ENCODE measurements at regions not wholly inside any gene's neighbourhood (a gene's known extent, or its start where the extent isn't known, plus 50 kb on each side); places are given as distances from the start of the nearest gene placed in this dataset.
"Not testable (repeated sequence)": the region's sequence is repeated elsewhere in the genome, so short reads cannot be mapped to it uniquely, and the experiment has no call there.

- no peak overlapping the region for H3K27ac ChIP-seq (ENCODE audit: insufficient read depth in 1 of 2, low read depth in 1 of 2, low read length in 2 of 2, poor library complexity in 1 of 2, severe bottlenecking in 2 of 2)
- 100% methylated on average over 3 of the region's 5 CpGs for WGBS (ENCODE audit: insufficient coverage)
- H3K36me3 ChIP-seq (ENCODE audit: control insufficient read depth in 4 of 4, insufficient read depth in 4 of 4, low read length in 3 of 4): no peaks in the 10 kb centered on the region
- no peak overlapping the region for H3K4me3 ChIP-seq (ENCODE audit: control insufficient read depth in 1 of 7, extremely low read depth in 1 of 7, insufficient read depth in 4 of 7, low read depth in 2 of 7, low read length in 6 of 7)
- ChIA-PET CTCF (interaction anchor here (1.7 to 1.9 kb wide), 2 partner anchors 13 to 54 kb away, joined by 3 to 4 read pairs; no protein-coding TSS in a partner anchor), POLR2A (no interaction called here)
- no peaks in the 10 kb centered on the region for H3K27me3 ChIP-seq (replicated peaks in 2 of 5; ENCODE audit: control insufficient read depth in 4 of 5, insufficient read depth in 5 of 5, low read length in 4 of 5)
- DNase-seq: no peak
- H3K9me3 ChIP-seq (ENCODE audit: control extremely low read depth in 1 of 5, control insufficient read depth in 4 of 5, insufficient read depth in 2 of 5, low read depth in 1 of 5, low read length in 4 of 5): peaks cover 0 to 28% (median 20%) of the 10 kb centered on the region in 5 experiments
- no peaks in the 10 kb centered on the region for H3K4me1 ChIP-seq (ENCODE audit: control extremely low read depth in 1 of 4, control insufficient read depth in 4 of 4, insufficient read depth in 4 of 4, low read length in 3 of 4)
Observed at GRCh38 chr6:170004585-170005210, 253.3 kb downstream of the ERMARD start.

GRCh38 chr6:170003451-170004160 is 252.2 kb downstream of the ERMARD start:
- Histone ChIP-seq H3K36me3 (ENCODE audit: control insufficient read depth in 4 of 4, insufficient read depth in 4 of 4, low read length in 3 of 4) (no peaks in the 10 kb centered on the region), H3K4me3 (ENCODE audit: control insufficient read depth in 1 of 7, extremely low read depth in 1 of 7, insufficient read depth in 4 of 7, low read depth in 2 of 7, low read length in 6 of 7) (no peak overlapping the region), H3K9me3 (ENCODE audit: control extremely low read depth in 1 of 5, control insufficient read depth in 4 of 5, insufficient read depth in 2 of 5, low read depth in 1 of 5, low read length in 4 of 5) (peaks cover 0 to 28% (median 20%) of the 10 kb centered on the region in 5 experiments), H3K27me3 (replicated peaks in 2 of 5; ENCODE audit: control insufficient read depth in 4 of 5, insufficient read depth in 5 of 5, low read length in 4 of 5) (no peaks in the 10 kb centered on the region), H3K27ac (ENCODE audit: insufficient read depth in 1 of 2, low read depth in 1 of 2, low read length in 2 of 2, poor library complexity in 1 of 2, severe bottlenecking in 2 of 2) (no peak overlapping the region), H3K4me1 (ENCODE audit: control extremely low read depth in 1 of 4, control insufficient read depth in 4 of 4, insufficient read depth in 4 of 4, low read length in 3 of 4) (peaks cover 0 to 2% (median under 1%) of the 10 kb centered on the region in 4 experiments)
- ChIA-PET POLR2A (no interaction called here), CTCF (interaction anchor here (1.7 to 1.9 kb wide), 2 partner anchors 11 to 53 kb away, joined by 3 to 4 read pairs; no protein-coding TSS in a partner anchor)
- WGBS (ENCODE audit: insufficient coverage): no CpG with 5 or more reads among the region's 1 CpG
- no peak for DNase-seq

GRCh38 chr6:170003027-170003426 is 251.6 kb downstream of the ERMARD start:
- POLR2A ChIA-PET: no interaction called here
- no peaks in the 10 kb centered on the region for H3K36me3 ChIP-seq (ENCODE audit: control insufficient read depth in 4 of 4, insufficient read depth in 4 of 4, low read length in 3 of 4)
- CTCF ChIA-PET: interaction anchor here (1.9 kb wide), 1 partner anchor 11 kb away, joined by 4 read pairs; no protein-coding TSS in a partner anchor
- no peak overlapping the region for H3K4me3 ChIP-seq (ENCODE audit: control insufficient read depth in 1 of 7, extremely low read depth in 1 of 7, insufficient read depth in 4 of 7, low read depth in 2 of 7, low read length in 6 of 7)
- H3K4me1 ChIP-seq (ENCODE audit: control extremely low read depth in 1 of 4, control insufficient read depth in 4 of 4, insufficient read depth in 4 of 4, low read length in 3 of 4): peaks cover 0 to 8% (median 5%) of the 10 kb centered on the region in 4 experiments
- H3K27ac ChIP-seq (ENCODE audit: insufficient read depth in 1 of 2, low read depth in 1 of 2, low read length in 2 of 2, poor library complexity in 1 of 2, severe bottlenecking in 2 of 2): no peak overlapping the region
- H3K27me3 ChIP-seq (replicated peaks in 2 of 5; ENCODE audit: control insufficient read depth in 4 of 5, insufficient read depth in 5 of 5, low read length in 4 of 5): no peaks in the 10 kb centered on the region
- 90% methylated on average over 3 of the region's 3 CpGs for WGBS (ENCODE audit: insufficient coverage)
- no peak for DNase-seq
- peaks cover 0 to 28% (median 20%) of the 10 kb centered on the region in 5 experiments for H3K9me3 ChIP-seq (ENCODE audit: control extremely low read depth in 1 of 5, control insufficient read depth in 4 of 5, insufficient read depth in 2 of 5, low read depth in 1 of 5, low read length in 4 of 5)

GRCh38 chr6:170001782-170002181 is 250.4 kb downstream of the ERMARD start:
- H3K4me1 ChIP-seq (ENCODE audit: control extremely low read depth in 1 of 4, control insufficient read depth in 4 of 4, insufficient read depth in 4 of 4, low read length in 3 of 4): peaks cover 0 to 20% (median 13%) of the 10 kb centered on the region in 4 experiments
- H3K36me3 ChIP-seq (ENCODE audit: control insufficient read depth in 4 of 4, insufficient read depth in 4 of 4, low read length in 3 of 4); POLR2A ChIA-PET; DNase-seq; H3K27me3 ChIP-seq (replicated peaks in 2 of 5; ENCODE audit: control insufficient read depth in 4 of 5, insufficient read depth in 5 of 5, low read length in 4 of 5); H3K27ac ChIP-seq (ENCODE audit: insufficient read depth in 1 of 2, low read depth in 1 of 2, low read length in 2 of 2, poor library complexity in 1 of 2, severe bottlenecking in 2 of 2); H3K4me3 ChIP-seq (ENCODE audit: control insufficient read depth in 1 of 7, extremely low read depth in 1 of 7, insufficient read depth in 4 of 7, low read depth in 2 of 7, low read length in 6 of 7); CTCF ChIA-PET: not testable (repeated sequence)
- H3K9me3 ChIP-seq (ENCODE audit: control extremely low read depth in 1 of 5, control insufficient read depth in 4 of 5, insufficient read depth in 2 of 5, low read depth in 1 of 5, low read length in 4 of 5): peaks cover 0 to 28% (median 20%) of the 10 kb centered on the region in 5 experiments

- DNase-seq: no peak
- no peak overlapping the region for H3K4me3 ChIP-seq (ENCODE audit: control insufficient read depth in 1 of 7, extremely low read depth in 1 of 7, insufficient read depth in 4 of 7, low read depth in 2 of 7, low read length in 6 of 7)
- H3K27ac ChIP-seq (ENCODE audit: insufficient read depth in 1 of 2, low read depth in 1 of 2, low read length in 2 of 2, poor library complexity in 1 of 2, severe bottlenecking in 2 of 2): no peak overlapping the region
- H3K9me3 ChIP-seq (ENCODE audit: control extremely low read depth in 1 of 5, control insufficient read depth in 4 of 5, insufficient read depth in 2 of 5, low read depth in 1 of 5, low read length in 4 of 5): peaks cover 0 to 28% (median 20%) of the 10 kb centered on the region in 5 experiments
- ChIA-PET POLR2A (no interaction called here), CTCF (interaction anchor here (1.1 kb wide), 1 partner anchor 9 kb away, joined by 3 read pairs; no protein-coding TSS in a partner anchor)
- no peaks in the 10 kb centered on the region for H3K36me3 ChIP-seq (ENCODE audit: control insufficient read depth in 4 of 4, insufficient read depth in 4 of 4, low read length in 3 of 4)
- no peaks in the 10 kb centered on the region for H3K27me3 ChIP-seq (replicated peaks in 2 of 5; ENCODE audit: control insufficient read depth in 4 of 5, insufficient read depth in 5 of 5, low read length in 4 of 5)
- WGBS (ENCODE audit: insufficient coverage): 89% methylated on average over 4 of the region's 8 CpGs
- H3K4me1 ChIP-seq (ENCODE audit: control extremely low read depth in 1 of 4, control insufficient read depth in 4 of 4, insufficient read depth in 4 of 4, low read length in 3 of 4): peaks cover 0 to 21% (median 13%) of the 10 kb centered on the region in 4 experiments
Observed at GRCh38 chr6:170000071-170000843, 248.8 kb downstream of the ERMARD start.

GRCh38 chr6:169999367-169999766 is 247.9 kb downstream of the ERMARD start:
- peaks cover 0 to 22% (median 14%) of the 10 kb centered on the region in 5 experiments for H3K9me3 ChIP-seq (ENCODE audit: control extremely low read depth in 1 of 5, control insufficient read depth in 4 of 5, insufficient read depth in 2 of 5, low read depth in 1 of 5, low read length in 4 of 5)
- H3K36me3 ChIP-seq (ENCODE audit: control insufficient read depth in 4 of 4, insufficient read depth in 4 of 4, low read length in 3 of 4): no peaks in the 10 kb centered on the region
- H3K4me3 ChIP-seq (ENCODE audit: control insufficient read depth in 1 of 7, extremely low read depth in 1 of 7, insufficient read depth in 4 of 7, low read depth in 2 of 7, low read length in 6 of 7): no peak overlapping the region
- peaks cover 0 to 21% (median 13%) of the 10 kb centered on the region in 4 experiments for H3K4me1 ChIP-seq (ENCODE audit: control extremely low read depth in 1 of 4, control insufficient read depth in 4 of 4, insufficient read depth in 4 of 4, low read length in 3 of 4)
- ChIA-PET POLR2A (no interaction called here), CTCF (no interaction called here)
- H3K27ac ChIP-seq (ENCODE audit: insufficient read depth in 1 of 2, low read depth in 1 of 2, low read length in 2 of 2, poor library complexity in 1 of 2, severe bottlenecking in 2 of 2): no peak overlapping the region
- 100% methylated on average over 1 of the region's 7 CpGs for WGBS (ENCODE audit: insufficient coverage)
- DNase-seq: no peak
- no peaks in the 10 kb centered on the region for H3K27me3 ChIP-seq (replicated peaks in 2 of 5; ENCODE audit: control insufficient read depth in 4 of 5, insufficient read depth in 5 of 5, low read length in 4 of 5)
